Lower leg skin (tissue), 4 donors: ENCODE measurements at regions not wholly inside any gene's neighbourhood (a gene's known extent, or its start where the extent isn't known, plus 50 kb on each side); places are given as distances from the start of the nearest gene placed in this dataset.

Experiments used
- DNase-seq, 2 donors: peaks; one replicate each; pipeline ENCODE4 v3.0.0-alpha.2; 2019; ENCODE audit warnings: low spot score in 2 of 2
- H3K4me3 ChIP-seq: fragments of 200-600 bp; sonication (generic); 2 replicates; pipeline ENCODE4 v1.5.1; 2017; ENCODE audit warnings: mild to moderate bottlenecking, low read depth; ENCODE audit not compliant: poor library complexity, severe bottlenecking
- POLR2A ChIP-seq, 2 donors: fragments of 450-650 bp; IDR thresholded peaks; one replicate each; pipeline ENCODE4 v1.6.1; 2016 to 2017; ENCODE audit warnings: antibody characterized with exemption in 2 of 2, mild to moderate bottlenecking in 1 of 2, moderate library complexity in 1 of 2
- WGBS, 2 donors: methylation state at CpG; one replicate each; pipeline ENCODE4 v1.1.5; 2018; 5-methylcytosine and 5-hydroxymethylcytosine counted together
- intact Hi-C: fragments of 100-400 bp; cut with DNase I; formaldehyde crosslinking; loops from one replicate; pipeline ENCODE4 v1.15.0; 2023; ENCODE audit warnings: low total_unique reads
- TF ChIP-seq, protein P1 (sequence below), 3 donors: fragments of 450-650 bp; IDR thresholded peaks; one replicate each; pipeline ENCODE4 v1.5.1; 2016; ENCODE audit warnings: antibody characterized with exemption in 3 of 3, mild to moderate bottlenecking in 3 of 3, moderate library complexity in 2 of 3

DNA sequence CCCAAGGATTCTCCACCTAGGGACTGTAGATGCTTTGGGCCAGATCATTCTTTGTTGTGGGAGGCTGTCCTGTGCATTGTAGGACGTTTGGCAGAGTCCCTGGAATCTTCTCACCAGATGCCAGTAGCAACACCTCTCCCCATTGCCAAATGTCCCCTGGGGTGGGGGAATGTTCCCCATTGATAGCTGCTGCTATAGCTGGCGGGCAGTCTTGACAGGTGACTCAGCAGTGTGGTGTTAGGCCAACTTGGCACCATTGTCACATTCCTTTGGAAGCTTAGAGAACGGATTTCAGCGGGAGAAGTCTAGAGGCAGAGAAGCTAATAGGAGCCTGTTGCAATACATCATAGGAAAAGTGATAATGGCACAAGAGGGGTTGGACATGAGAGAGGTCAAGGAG lies 495.7 kb upstream of the SMIM21 start:
- WGBS, 2 donors: 16 to 34% methylated on average over 4 of the region's 4 CpGs
- no peak overlapping the region for H3K4me3 ChIP-seq
- TF ChIP-seq, protein P1, sequence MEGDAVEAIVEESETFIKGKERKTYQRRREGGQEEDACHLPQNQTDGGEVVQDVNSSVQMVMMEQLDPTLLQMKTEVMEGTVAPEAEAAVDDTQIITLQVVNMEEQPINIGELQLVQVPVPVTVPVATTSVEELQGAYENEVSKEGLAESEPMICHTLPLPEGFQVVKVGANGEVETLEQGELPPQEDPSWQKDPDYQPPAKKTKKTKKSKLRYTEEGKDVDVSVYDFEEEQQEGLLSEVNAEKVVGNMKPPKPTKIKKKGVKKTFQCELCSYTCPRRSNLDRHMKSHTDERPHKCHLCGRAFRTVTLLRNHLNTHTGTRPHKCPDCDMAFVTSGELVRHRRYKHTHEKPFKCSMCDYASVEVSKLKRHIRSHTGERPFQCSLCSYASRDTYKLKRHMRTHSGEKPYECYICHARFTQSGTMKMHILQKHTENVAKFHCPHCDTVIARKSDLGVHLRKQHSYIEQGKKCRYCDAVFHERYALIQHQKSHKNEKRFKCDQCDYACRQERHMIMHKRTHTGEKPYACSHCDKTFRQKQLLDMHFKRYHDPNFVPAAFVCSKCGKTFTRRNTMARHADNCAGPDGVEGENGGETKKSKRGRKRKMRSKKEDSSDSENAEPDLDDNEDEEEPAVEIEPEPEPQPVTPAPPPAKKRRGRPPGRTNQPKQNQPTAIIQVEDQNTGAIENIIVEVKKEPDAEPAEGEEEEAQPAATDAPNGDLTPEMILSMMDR (IDR thresholded peaks at IDR 0.05): no peak
- TF ChIP-seq POLR2A (IDR thresholded peaks at IDR 0.05): no peak
- intact Hi-C loops: no loop called here
- peak in 1 of 2 donors; percentile 60 for DNase-seq

DNA sequence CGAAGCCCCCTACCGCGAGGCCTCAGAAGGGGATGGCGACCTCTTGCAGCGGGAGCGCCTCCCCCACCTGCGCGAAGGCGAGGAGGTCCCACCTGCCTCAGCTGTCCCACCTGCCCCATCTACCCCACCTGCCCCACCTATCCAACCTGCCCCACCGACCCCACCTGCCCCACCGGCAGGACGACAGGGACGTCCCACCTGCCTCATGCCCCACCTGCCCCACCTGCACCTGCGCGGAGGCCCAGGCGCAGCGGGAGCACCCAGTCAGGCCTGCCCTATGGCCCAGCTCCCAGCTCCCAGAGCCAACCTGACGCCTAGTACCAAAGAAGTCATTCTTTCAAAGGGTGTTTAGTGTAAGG lies 489.1 kb upstream of the SMIM21 start:
- intact Hi-C loops: no loop called here
- no peak overlapping the region for H3K4me3 ChIP-seq
- WGBS, 2 donors: 34 to 55% methylated on average over 9 to 17 of the region's 18 CpGs
- no peak for DNase-seq
- TF ChIP-seq, protein P1 (IDR thresholded peaks at IDR 0.05): no peak
- TF ChIP-seq POLR2A (IDR thresholded peaks at IDR 0.05): no peak

DNA sequence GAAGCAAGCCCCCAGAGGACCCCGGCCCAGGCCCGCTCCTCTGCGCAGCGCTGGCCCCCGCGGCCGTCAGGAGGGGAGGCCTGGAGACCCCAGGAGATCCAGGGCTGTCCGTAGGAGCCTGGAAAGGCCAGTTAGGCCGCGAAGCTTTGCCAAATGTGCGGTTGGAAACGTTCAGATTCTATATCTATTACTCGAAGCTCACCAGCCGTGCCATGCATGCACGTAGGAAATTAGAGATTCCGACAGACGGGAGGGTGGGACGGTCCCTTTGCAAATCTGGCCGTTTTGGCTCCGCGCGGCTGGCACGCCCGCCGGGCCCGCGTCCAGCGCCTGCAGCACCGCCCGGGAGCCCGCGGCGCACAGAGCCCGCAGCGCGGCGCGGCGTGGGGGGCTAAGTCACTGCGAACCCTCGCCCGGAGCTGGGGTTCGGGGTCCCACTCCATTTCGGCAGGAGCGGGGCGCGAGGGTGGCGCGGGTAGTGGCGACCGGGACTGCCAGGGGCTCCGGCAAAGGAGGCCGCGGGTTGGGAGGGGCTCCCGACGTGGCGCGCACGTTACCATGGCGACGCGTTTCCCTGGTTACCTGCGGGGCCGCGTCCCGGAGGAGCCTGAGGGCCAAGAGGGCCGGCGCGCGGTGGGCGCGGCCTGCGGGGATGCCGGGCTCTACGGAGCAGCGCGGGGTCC lies 488.6 kb upstream of the SMIM21 start:
- peak overlapping the region; percentile 12 for H3K4me3 ChIP-seq
- TF ChIP-seq POLR2A (IDR thresholded peaks at IDR 0.05): no peak
- TF ChIP-seq, protein P1 (IDR thresholded peaks at IDR 0.05): no peak
- intact Hi-C loops: no loop called here
- 4 to 5% methylated on average over 42 to 53 of the region's 77 CpGs for WGBS, 2 donors
- DNase-seq: no peak

DNA sequence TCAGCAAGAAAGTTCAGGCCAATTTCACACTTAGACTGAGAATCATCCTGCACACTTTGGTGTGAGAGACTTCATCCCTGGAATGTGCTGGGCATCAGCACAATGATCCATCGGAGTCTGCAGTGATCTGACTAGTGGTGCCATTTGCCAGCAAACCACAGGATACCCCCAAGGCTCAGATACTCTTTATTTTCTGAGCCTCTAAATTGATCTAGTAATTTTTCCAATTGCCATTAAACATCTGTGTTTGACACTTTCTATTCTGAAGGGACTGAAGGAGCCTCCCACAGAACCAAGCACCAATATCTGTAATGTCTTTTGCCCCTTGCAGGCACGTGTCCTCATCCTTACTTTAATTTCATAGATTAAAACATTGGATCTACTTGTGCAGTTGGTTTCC lies 485.3 kb upstream of the SMIM21 start:
- no peak overlapping the region for H3K4me3 ChIP-seq
- WGBS, 2 donors: 18 to 41% methylated on average over 2 of the region's 2 CpGs
- DNase-seq: no peak
- intact Hi-C loops: no loop called here
- no peak for TF ChIP-seq POLR2A (IDR thresholded peaks at IDR 0.05)
- TF ChIP-seq, protein P1 (IDR thresholded peaks at IDR 0.05): no peak

DNA sequence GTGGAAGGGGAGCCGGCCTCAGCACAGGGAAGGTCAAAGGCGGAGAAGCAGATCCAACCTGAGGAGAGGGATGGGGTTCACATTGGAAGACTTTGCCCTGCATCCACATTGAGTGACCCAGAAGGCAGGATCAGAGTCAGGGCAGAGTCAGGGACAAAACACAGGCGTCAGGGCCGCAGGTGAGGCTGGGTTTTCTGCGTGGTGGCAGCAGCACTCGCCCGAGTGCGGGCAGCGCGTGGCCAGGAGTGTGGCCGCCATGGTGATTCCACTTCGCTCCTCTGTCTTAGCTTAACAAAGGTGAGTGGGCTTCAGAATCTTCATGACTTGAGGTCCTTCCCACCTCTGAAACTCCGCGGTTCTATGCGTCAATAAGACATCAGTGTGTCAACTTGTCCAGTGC lies 476.9 kb upstream of the SMIM21 start:
- 95% methylated on average over 15 of the region's 15 CpGs for WGBS, 2 donors
- TF ChIP-seq, protein P1 (IDR thresholded peaks at IDR 0.05): no peak
- no peak for DNase-seq
- intact Hi-C loops: no loop called here
- no peak overlapping the region for H3K4me3 ChIP-seq

DNA sequence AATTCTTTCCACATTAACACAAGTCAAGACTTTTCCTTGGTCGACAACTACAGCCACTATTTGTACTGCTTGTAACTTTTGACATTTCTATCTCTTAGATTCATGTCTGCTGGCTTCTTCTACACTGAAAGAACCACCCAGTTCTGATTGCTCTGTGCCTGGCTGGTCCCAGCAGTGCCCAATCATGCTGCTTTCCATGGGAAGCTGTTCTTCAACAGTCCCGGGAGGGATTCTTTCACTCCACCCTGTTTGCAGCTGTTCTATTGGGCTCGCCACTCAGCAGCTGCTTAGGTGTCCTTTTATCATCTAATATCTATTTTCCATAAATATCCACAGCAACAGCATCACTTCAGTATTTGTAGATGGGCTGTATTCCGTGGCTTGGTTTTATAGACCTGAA lies 471.1 kb upstream of the SMIM21 start:
- no peak for DNase-seq
- TF ChIP-seq, protein P1 (IDR thresholded peaks at IDR 0.05): no peak
- WGBS, 2 donors: 37 to 40% methylated on average over 4 of the region's 4 CpGs
- no peak overlapping the region for H3K4me3 ChIP-seq
- intact Hi-C loops: no loop called here
